ENCODE measurements at regions not wholly inside any gene's neighbourhood (a gene's known extent, or its start where the extent isn't known, plus 50 kb on each side); places are given as distances from the start of the nearest gene placed in this dataset.

DNA sequence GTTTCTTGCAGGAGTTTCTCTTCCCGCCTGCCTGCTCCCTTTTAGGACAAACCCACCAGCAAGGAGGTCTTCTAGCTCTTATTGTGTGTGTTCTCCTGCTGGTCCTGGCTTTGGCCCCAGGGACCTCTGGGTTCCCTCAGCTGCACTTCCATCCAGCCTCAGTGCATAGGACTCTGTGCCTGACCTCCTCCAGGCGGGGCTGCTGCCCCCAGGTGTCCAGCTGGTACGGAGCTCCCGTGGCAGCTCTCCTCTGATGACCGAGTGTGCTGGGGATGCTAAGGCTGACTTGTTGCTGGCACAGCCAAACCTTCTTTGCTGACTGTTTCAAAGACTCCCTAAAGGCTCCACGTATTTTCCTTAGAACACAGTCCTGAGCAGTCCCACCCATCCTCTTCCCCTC is 126.5 kb downstream of the GPCPD1 start:
- no peak for TF ChIP-seq CTCF (conservative IDR thresholded peaks at IDR 0.05)
- TF ChIP-seq ZFX (IDR thresholded peaks at IDR 0.05) = no peak

Data from C4-2B (cell line).